Testis (tissue), 2 donors: ENCODE measurements at regions not wholly inside any gene's neighbourhood (a gene's known extent, or its start where the extent isn't known, plus 50 kb on each side); places are given as distances from the start of the nearest gene placed in this dataset.

ENCODE experiments used
- CTCF ChIP-seq, 3 experiments: fragments of 450-650 bp in 2 of 3; fragments of 200-600 bp in 1 of 3; sonication (generic) in 1 of 3; IDR thresholded peaks; one replicate each; pipeline ENCODE4 v1.5.1; 2016 to 2019; ENCODE audit warnings: antibody characterized with exemption in 3 of 3, mild to moderate bottlenecking in 2 of 3, moderate library complexity in 1 of 3
- POLR2A ChIP-seq: fragments of 450-650 bp; IDR thresholded peaks from one replicate; pipeline ENCODE4 v1.6.1; 2017; ENCODE audit warnings: antibody characterized with exemption, mild to moderate bottlenecking, moderate library complexity

GRCh38 chr13:89514534-89515312 is 1832.8 kb upstream of the MIR17HG start:
- TF ChIP-seq CTCF (IDR thresholded peaks at IDR 0.05): no peak
- TF ChIP-seq POLR2A: no peak
